ENCODE measurements at regions not wholly inside any gene's neighbourhood (a gene's known extent, or its start where the extent isn't known, plus 50 kb on each side); places are given as distances from the start of the nearest gene placed in this dataset.

- DNase-seq (ENCODE audit: low spot score): peak; percentile 76
Measured at GRCh38 chr10:25113191-25114035, 61.4 kb upstream of the GPR158 start.

- DNase-seq (ENCODE audit: low spot score): no peak
Measured at GRCh38 chr10:25114036-25114411, 60.8 kb upstream of the GPR158 start.

GRCh38 chr10:25117757-25118156 is 57.0 kb upstream of the GPR158 start:
- DNase-seq (ENCODE audit: low spot score): no peak

GRCh38 chr10:25120188-25120587 is 54.6 kb upstream of the GPR158 start:
- DNase-seq (ENCODE audit: low spot score): no peak
